Uterus (tissue), 2 donors: ENCODE measurements at regions not wholly inside any gene's neighbourhood (a gene's known extent, or its start where the extent isn't known, plus 50 kb on each side); places are given as distances from the start of the nearest gene placed in this dataset.

Experiments used
- CTCF ChIP-seq, 4 experiments: fragments of 200-600 bp in 2 of 4; fragments of 450-650 bp in 2 of 4; sonication (generic) in 2 of 4; IDR thresholded peaks; one replicate each; pipeline ENCODE4 v1.5.1; 2016 to 2019; ENCODE audit warnings: antibody characterized with exemption in 4 of 4, mild to moderate bottlenecking in 2 of 4, moderate library complexity in 1 of 4
- POLR2A ChIP-seq, 2 donors: fragments of 450-650 bp; IDR thresholded peaks; one replicate each; pipeline ENCODE4 v1.6.1; 2016; ENCODE audit warnings: antibody characterized with exemption in 2 of 2, mild to moderate bottlenecking in 1 of 2, moderate library complexity in 1 of 2

- no peak for TF ChIP-seq POLR2A (IDR thresholded peaks at IDR 0.05)
- TF ChIP-seq CTCF (IDR thresholded peaks at IDR 0.05), result no peak
These were observed 105.4 kb upstream of the RBBP8 start for GRCh38 chr18:22827741-22828140.
